TTC549 (cell line): ENCODE measurements at regions not wholly inside any gene's neighbourhood (a gene's known extent, or its start where the extent isn't known, plus 50 kb on each side); places are given as distances from the start of the nearest gene placed in this dataset.
A peak's percentile ranks its signal among the peaks of the same experiment; 100 is the strongest.
"Not testable (repeated sequence)": the region's sequence is repeated elsewhere in the genome, so short reads cannot be mapped to it uniquely, and the experiment has no call there.

Experiments used
- FAIRE-seq: peaks from 2 replicates; lab custom pipeline; 2012; peaks lifted over from hg19 to GRCh38; lab: Jason Lieb, UNC

- not testable (repeated sequence) for FAIRE-seq
Measured at GRCh38 chr7:106713452-106713851, 52.5 kb upstream of the CCDC71L start.

GRCh38 chr7:106714590-106715442 lies 53.9 kb upstream of the CCDC71L start:
- FAIRE-seq: not testable (repeated sequence)

DNA sequence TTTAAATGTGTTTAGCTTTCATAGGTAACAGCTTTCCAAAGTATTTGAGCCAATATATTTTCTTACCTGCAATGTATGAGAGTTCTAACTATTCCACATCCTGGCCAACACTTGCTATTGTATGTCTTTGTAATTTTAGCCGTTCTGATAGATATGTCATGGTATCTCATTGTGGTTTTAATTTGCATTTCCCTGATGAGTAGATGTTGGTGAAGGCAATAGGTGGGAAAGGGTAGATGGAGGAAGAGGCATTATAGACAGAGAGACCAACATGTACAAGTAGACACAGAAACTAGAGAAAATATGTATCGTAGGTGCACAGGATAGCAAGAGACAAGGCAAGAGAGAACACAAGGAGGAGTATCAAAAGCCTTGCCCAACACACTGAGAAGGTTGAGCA lies 54.8 kb upstream of the CCDC71L start:
- FAIRE-seq: no peak

GRCh38 chr7:106717254-106717954 lies 56.4 kb upstream of the CCDC71L start:
- no peak for FAIRE-seq

DNA sequence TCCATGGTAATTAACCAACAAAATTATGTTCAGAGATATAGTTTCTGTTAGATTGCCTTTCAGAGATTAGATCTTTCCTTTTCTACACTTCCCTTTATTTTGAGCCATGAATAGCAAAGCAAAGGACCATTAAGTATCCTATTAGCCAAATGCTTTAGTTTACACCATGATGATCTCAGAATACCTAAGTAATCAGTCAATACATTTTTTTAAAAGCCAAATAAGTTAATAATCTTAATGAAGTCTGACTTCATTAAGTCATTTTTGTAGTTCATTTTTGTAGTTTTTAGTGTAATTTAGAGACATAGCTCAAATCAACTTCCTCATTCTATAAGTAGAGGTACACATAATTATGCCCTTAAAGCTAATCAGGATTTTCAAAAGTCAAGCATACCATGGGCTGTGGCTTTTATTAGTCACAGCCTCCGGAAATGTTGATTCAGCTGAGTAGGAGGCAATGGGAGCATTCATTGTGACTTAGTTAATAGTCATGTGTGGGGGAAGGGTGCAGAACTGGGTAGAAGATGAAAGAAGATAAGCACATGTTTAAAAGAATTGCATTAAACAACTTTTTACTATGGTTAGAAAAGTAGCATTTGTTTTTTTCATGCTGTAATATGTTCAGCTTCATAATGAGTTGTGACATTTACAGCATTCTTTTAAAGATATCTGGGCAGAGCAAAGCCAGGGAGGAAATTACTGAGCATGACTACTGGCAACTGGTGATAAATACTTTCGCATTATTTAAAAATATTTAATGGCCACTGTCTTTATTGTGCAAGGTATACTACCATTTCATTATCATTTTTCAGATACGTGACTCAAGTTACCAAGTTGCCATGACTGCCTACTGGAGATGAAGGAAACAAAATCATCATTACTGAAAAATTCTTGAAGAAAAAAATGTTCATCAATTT lies 57.3 kb upstream of the CCDC71L start:
- FAIRE-seq: no peak

- FAIRE-seq: no peak
Measured at GRCh38 chr7:106720641-106721040, 59.7 kb upstream of the CCDC71L start.

- FAIRE-seq: no peak
Measured at GRCh38 chr7:106721816-106722785, 61.1 kb upstream of the CCDC71L start.

DNA sequence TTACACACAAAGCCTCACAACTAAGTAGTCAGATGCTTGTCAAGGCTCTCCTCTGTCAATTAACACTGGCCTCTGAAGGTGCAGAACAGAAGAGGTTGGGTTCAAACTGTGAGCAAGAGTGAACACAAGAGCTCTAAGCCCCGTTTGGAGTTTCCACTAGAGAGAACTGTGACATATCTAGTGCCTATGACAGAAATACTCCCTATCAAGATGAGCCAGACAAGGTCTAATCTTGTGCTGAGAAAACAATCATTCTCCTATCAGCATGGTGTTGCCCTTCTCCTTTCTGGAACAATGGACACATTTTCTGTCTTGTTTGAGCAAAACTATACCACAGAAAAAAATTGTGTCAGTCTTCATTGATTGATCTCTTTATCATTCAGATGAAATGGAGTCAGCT lies 62.4 kb upstream of the CCDC71L start:
- FAIRE-seq: no peak

DNA sequence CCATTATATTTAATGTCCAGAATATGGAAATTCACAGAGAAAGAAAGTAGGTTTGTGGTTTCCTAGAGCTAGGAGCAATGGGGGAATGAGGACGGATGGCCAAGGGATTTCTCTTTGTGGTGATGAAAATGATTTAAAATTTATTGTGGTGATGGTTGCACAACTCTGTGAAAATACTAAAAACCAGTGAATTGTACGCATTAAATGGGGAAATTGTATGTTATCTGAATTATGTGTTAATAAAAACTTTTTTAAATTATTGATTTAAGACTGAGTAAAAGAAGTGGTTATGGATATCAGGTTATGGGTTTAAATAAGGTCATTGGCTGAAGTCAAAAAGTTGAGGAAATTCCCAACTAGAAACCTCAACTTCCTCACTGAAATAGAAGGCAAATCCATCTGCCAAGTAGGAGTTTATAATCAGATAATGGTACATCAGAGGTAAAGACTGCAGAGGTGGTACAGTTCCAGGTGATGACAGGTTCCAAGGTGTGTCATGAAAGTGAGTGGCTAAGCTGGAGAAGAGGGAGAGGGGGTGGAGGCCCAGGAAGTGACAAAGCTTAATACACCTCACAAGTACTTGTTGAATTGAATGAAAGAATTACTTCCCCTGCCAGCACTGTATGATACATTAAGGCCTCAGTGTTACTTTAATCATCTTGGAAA lies 68.9 kb upstream of the CCDC71L start:
- no peak for FAIRE-seq

GRCh38 chr7:106731187-106731586 lies 70.2 kb upstream of the CCDC71L start:
- no peak for FAIRE-seq

DNA sequence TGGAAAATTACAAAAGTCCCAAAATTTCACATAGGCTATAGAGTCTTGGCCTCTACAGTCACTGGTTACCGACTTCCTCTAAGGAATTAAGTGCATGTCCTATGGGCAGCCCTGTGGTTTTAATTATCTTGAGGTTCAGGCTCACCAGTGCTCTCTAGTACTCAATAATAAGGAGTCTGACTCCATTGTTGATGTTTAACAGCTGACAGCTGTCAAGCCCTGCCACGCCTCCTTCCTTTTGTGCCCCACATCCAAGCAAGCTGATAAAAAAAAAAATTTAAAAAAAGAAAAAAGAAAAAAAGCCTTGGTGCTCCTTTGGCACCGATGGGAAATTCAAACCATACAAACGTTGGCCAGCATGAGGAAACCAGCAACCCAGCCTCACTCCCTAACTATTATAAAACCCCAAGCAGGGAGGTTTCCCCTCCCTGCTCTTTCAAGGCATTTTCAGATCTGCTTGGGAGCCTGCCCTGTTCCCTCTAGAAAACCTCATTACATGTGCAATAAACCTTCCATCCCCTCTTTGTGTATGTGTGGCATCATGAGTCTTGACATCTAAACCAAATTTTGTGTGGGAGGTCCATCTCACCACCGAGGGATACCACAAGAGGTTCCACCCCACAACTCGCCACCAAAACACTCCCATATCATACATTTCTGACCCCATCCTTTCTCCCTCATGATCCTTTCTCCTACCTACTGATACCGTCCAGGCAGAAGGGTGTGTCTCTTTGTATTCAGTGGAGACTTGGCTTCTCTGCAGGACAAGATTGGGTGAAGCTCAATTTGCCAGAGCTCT lies 70.9 kb upstream of the CCDC71L start:
- FAIRE-seq: no peak

- no peak for FAIRE-seq
Measured at GRCh38 chr7:106735637-106736036, 74.7 kb upstream of the CCDC71L start.

DNA sequence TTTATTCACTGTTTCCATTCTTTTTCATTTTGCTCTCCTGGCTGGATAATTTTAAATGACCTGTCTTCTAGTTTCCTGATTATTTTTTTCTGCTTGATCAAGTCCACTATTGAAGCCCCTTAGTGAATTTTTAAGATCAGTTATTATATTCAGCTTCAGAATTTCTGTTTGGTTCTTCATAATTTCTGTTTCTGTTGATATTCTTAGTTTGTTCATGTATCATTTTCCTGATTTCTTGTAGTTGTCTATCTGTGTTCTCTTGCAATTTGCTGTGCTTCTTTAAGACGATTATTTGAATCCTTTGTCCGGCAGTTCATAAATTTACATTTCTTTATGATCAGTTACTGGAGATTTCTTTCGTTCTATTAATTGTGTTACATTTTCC lies 75.2 kb upstream of the CCDC71L start:
- no peak for FAIRE-seq

DNA sequence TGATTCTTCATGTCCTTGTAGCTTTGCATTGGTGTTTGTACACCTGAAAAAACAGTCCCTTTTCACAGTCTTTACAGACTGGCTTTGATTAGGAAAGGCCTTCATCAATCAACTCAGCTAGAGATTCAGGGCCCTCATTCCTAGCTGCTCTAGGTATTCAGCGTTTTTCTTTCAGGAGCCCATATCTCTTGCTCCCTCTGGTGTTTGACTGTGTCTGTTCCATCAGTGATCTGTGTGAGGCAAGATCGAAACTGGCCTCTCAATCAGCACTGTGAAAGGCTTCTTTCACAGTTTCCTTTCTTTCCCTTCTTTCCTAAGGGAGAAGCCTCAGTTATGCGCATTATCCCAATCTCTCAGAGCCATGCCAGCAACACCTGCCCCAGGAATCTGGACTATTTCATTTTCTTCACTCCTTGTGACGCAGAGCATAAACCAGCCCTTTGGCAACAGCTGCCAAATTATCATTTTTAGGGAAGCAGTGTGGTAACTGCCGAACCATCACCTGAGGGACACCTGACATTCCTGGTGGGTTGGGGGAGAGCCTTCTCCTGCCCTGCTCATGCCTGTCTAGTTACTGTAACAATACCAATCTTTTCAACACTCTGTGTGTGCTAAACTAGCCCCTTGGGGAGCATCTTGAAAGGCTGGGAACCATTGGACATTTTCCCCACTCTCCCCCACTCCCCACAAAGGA lies 75.7 kb upstream of the CCDC71L start:
- FAIRE-seq: peak; percentile 37

- no peak for FAIRE-seq
Measured at GRCh38 chr7:106737202-106737562, 76.2 kb upstream of the CCDC71L start.

GRCh38 chr7:106740806-106741205 lies 79.8 kb upstream of the CCDC71L start:
- no peak for FAIRE-seq

GRCh38 chr7:106744563-106745091 lies 83.7 kb upstream of the CCDC71L start:
- no peak for FAIRE-seq

DNA sequence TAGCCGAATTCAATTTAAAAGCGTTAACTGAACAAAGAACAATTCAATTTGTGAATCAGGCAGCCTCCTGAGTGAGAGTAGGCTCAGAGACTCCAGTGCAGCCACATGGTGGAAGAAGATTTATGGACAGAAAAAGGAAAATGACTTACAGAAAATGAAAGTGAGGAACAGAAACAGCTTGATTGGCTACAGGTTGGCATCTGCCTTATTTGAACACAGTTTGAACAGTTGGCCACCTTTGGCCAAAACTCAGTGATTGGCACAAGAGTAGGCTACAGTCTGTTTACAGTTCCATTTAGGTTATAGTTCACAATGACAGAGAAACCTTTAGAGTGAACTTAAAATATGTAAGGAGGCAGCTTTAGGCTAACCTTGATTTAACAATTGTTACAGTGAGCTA lies 86.3 kb upstream of the CCDC71L start:
- FAIRE-seq: not testable (repeated sequence)

- FAIRE-seq: no peak
Measured at GRCh38 chr7:106747804-106748203, 86.8 kb upstream of the CCDC71L start.
